Ishikawa (cell line): ENCODE measurements at regions not wholly inside any gene's neighbourhood (a gene's known extent, or its start where the extent isn't known, plus 50 kb on each side); places are given as distances from the start of the nearest gene placed in this dataset.

Source experiments
- EGR1 ChIP-seq: IDR thresholded peaks from 2 replicates; pipeline ENCODE4 v1.6.1; 2012
- NFIC ChIP-seq: IDR thresholded peaks from 2 replicates; pipeline ENCODE4 v1.6.1; 2012
- RAD21 ChIP-seq: IDR thresholded peaks from 2 replicates; pipeline ENCODE4 v1.6.1; 2012; ENCODE audit warnings: low read depth
- TEAD4 ChIP-seq: IDR thresholded peaks from 2 replicates; pipeline ENCODE4 v1.6.1; 2012
- YY1 ChIP-seq: IDR thresholded peaks from 2 replicates; pipeline ENCODE4 v1.6.1; 2012; ENCODE audit warnings: low read depth
- TF ChIP-seq, protein P1 (sequence below): IDR thresholded peaks from 2 replicates; pipeline ENCODE4 v1.6.1; 2012
- TF ChIP-seq, protein P2 (sequence below): IDR thresholded peaks from 2 replicates; pipeline ENCODE4 v1.6.1; 2012

DNA sequence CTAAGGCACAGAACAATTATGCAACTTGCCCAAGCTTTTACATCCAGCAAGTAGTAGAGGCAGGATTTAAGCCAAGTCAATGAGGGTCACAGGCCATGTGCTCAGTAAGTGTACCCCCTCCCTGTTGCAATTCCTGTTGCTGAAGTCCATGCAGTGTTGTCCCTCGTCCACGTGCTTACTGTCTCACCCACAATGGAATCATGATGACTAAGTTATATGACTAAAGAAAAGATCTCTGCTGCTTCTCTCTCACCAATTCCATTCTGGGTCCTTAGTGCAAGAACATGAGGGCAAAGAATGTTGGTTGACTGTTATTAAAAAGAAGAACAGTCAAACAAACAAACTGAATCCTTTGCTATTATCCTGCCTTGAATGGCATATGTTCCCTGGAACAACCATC is 233.6 kb upstream of the SLC24A2 start:
- TF ChIP-seq NFIC (no peak), RAD21 (no peak), EGR1 (no peak), TEAD4 (no peak), YY1 (no peak)
- TF ChIP-seq, protein P1, sequence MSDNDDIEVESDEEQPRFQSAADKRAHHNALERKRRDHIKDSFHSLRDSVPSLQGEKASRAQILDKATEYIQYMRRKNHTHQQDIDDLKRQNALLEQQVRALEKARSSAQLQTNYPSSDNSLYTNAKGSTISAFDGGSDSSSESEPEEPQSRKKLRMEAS, result no peak
- TF ChIP-seq, protein P2, sequence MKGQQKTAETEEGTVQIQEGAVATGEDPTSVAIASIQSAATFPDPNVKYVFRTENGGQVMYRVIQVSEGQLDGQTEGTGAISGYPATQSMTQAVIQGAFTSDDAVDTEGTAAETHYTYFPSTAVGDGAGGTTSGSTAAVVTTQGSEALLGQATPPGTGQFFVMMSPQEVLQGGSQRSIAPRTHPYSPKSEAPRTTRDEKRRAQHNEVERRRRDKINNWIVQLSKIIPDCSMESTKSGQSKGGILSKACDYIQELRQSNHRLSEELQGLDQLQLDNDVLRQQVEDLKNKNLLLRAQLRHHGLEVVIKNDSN, result no peak
